H1 (cell line): ENCODE measurements at regions not wholly inside any gene's neighbourhood (a gene's known extent, or its start where the extent isn't known, plus 50 kb on each side); places are given as distances from the start of the nearest gene placed in this dataset.

Experiments used
- CHD2 ChIP-seq: IDR thresholded peaks from 2 replicates; pipeline ENCODE4 v1.6.1; 2012; ENCODE audit warnings: low read length, improper control_type of control experiment
- CTCF ChIP-seq, 3 experiments: IDR thresholded peaks; 1 replicate in 2 of 3; 2 replicates in 1 of 3; pipeline versions ENCODE4 v1.5.1 to v1.6.1; 2011; ENCODE audit warnings: low read length in 3 of 3, mild to moderate bottlenecking in 3 of 3, inconsistent platforms in 2 of 3, low read depth in 1 of 3, moderate library complexity in 1 of 3; ENCODE audit not compliant: insufficient read depth in 1 of 3; ENCODE audit errors: control extremely low read depth in 1 of 3
- POLR2A ChIP-seq, 2 experiments: IDR thresholded peaks; 1 replicate in 1 of 2; 2 replicates in 1 of 2; pipeline ENCODE4 v1.6.1; 2011; ENCODE audit warnings: low read depth in 2 of 2, low read length in 2 of 2, mild to moderate bottlenecking in 2 of 2; ENCODE audit errors: control extremely low read depth in 1 of 2
- USF2 ChIP-seq: IDR thresholded peaks from 2 replicates; pipeline ENCODE4 v1.6.1; 2011; ENCODE audit warnings: low read length, improper control_type of control experiment

- no peak for TF ChIP-seq CTCF (IDR thresholded peaks at IDR 0.05; ENCODE audit: control extremely low read depth in 1 of 3, insufficient read depth in 1 of 3, low read depth in 1 of 3, low read length in 3 of 3)
- TF ChIP-seq POLR2A (IDR thresholded peaks at IDR 0.05; ENCODE audit: control extremely low read depth in 1 of 2, low read depth in 2 of 2, low read length in 2 of 2), result no peak
- no peak for TF ChIP-seq USF2
- TF ChIP-seq CHD2, result no peak
These were observed 184.7 kb downstream of the SOX9 start (continued) for GRCh38 chr17:72305472-72305871.
